SKM-1 treated with dmso at 0.1 percent for 144 hours (cell line): ENCODE measurements at regions not wholly inside any gene's neighbourhood (a gene's known extent, or its start where the extent isn't known, plus 50 kb on each side); places are given as distances from the start of the nearest gene placed in this dataset.
"Not testable (repeated sequence)": the region's sequence is repeated elsewhere in the genome, so short reads cannot be mapped to it uniquely, and the experiment has no call there.

ENCODE experiments used
- DNase-seq: peaks from one replicate; lab custom pipeline; 2025; ENCODE audit not compliant: unreplicated experiment; lab: John Stamatoyannopoulos, UW

- no peak for DNase-seq
These were observed 722.6 kb downstream of the ZNF385D start for GRCh38 chr3:21028412-21028811.

- DNase-seq: no peak
These were observed 726.4 kb downstream of the ZNF385D start for GRCh38 chr3:21024563-21024962.

- no peak for DNase-seq
These were observed 730.3 kb downstream of the ZNF385D start for GRCh38 chr3:21020681-21021080.

GRCh38 chr3:21020043-21020442 lies 731.0 kb downstream of the ZNF385D start:
- DNase-seq: no peak

GRCh38 chr3:21017115-21017852 lies 733.7 kb downstream of the ZNF385D start:
- no peak for DNase-seq

GRCh38 chr3:21013566-21013965 lies 737.4 kb downstream of the ZNF385D start:
- DNase-seq: no peak

GRCh38 chr3:20999661-21000060 lies 751.3 kb downstream of the ZNF385D start:
- DNase-seq: no peak

- DNase-seq: no peak
These were observed 753.8 kb downstream of the ZNF385D start for GRCh38 chr3:20997183-20997582.

GRCh38 chr3:20990896-20991295 lies 760.1 kb downstream of the ZNF385D start:
- no peak for DNase-seq

- not testable (repeated sequence) for DNase-seq
These were observed 761.4 kb downstream of the ZNF385D start for GRCh38 chr3:20989653-20990052.

- no peak for DNase-seq
These were observed 766.3 kb downstream of the ZNF385D start for GRCh38 chr3:20984594-20985205.

GRCh38 chr3:20975188-20975651 lies 775.8 kb downstream of the ZNF385D start:
- DNase-seq: no peak

- DNase-seq: no peak
These were observed 776.6 kb downstream of the ZNF385D start for GRCh38 chr3:20974396-20974795.

- DNase-seq: not testable (repeated sequence)
These were observed 780.2 kb downstream of the ZNF385D start for GRCh38 chr3:20970807-20971206.

GRCh38 chr3:20967485-20967884 lies 781.5 kb upstream of the SGO1 start:
- DNase-seq: not testable (repeated sequence)

GRCh38 chr3:20958161-20958560 lies 772.2 kb upstream of the SGO1 start:
- no peak for DNase-seq

GRCh38 chr3:20945892-20946291 lies 759.9 kb upstream of the SGO1 start:
- no peak for DNase-seq

GRCh38 chr3:20935791-20936190 lies 749.8 kb upstream of the SGO1 start:
- no peak for DNase-seq

- DNase-seq: no peak
These were observed 745.8 kb upstream of the SGO1 start for GRCh38 chr3:20931834-20932233.

- DNase-seq: peak; percentile 22
These were observed 744.0 kb upstream of the SGO1 start for GRCh38 chr3:20930034-20930433.

- no peak for DNase-seq
These were observed 738.8 kb upstream of the SGO1 start for GRCh38 chr3:20924646-20925385.

- DNase-seq: not testable (repeated sequence)
These were observed 735.1 kb upstream of the SGO1 start for GRCh38 chr3:20921112-20921511.
